Stimulated activated CD8-positive, alpha-beta memory T cell treated with anti-CD3 and anti-CD28 coated beads, Interleukin-2, amount 100 ng/mL, for 48 hours (primary cell): ENCODE measurements at regions not wholly inside any gene's neighbourhood (a gene's known extent, or its start where the extent isn't known, plus 50 kb on each side); places are given as distances from the start of the nearest gene placed in this dataset.
A peak's percentile ranks its signal among the peaks of the same experiment; 100 is the strongest.

Source experiments
- DNase-seq, 2 donors: peaks; one replicate each; pipeline ENCODE4 v3.0.0-alpha.2; 2020; ENCODE audit warnings: low read depth in 2 of 2

- no peak for DNase-seq
Measured at GRCh38 chr1:61627365-61627764, 97.6 kb downstream of the TM2D1 start.

- no peak for DNase-seq
Measured at GRCh38 chr1:61626816-61627215, 98.1 kb downstream of the TM2D1 start.

- DNase-seq = no peak
Measured at GRCh38 chr1:61623852-61624251, 101.1 kb downstream of the TM2D1 start.

- DNase-seq = no peak
Measured at GRCh38 chr1:61620536-61620935, 104.4 kb downstream of the TM2D1 start.

GRCh38 chr1:61618755-61619154 is 106.2 kb downstream of the TM2D1 start:
- no peak for DNase-seq

- no peak for DNase-seq
Measured at GRCh38 chr1:61618193-61618592, 106.7 kb downstream of the TM2D1 start.

GRCh38 chr1:61616830-61617229 is 108.1 kb downstream of the TM2D1 start:
- DNase-seq = no peak

- no peak for DNase-seq
Measured at GRCh38 chr1:61612602-61613001, 112.3 kb downstream of the TM2D1 start.

GRCh38 chr1:61609040-61609439 is 115.9 kb downstream of the TM2D1 start:
- no peak for DNase-seq

- no peak for DNase-seq
Measured at GRCh38 chr1:61607448-61607847, 117.5 kb downstream of the TM2D1 start.

GRCh38 chr1:61606448-61607312 is 118.3 kb downstream of the TM2D1 start:
- DNase-seq = no peak

- DNase-seq = no peak
Measured at GRCh38 chr1:61605607-61606321, 119.2 kb downstream of the TM2D1 start.

- no peak for DNase-seq
Measured at GRCh38 chr1:61604684-61605083, 120.3 kb downstream of the TM2D1 start.

GRCh38 chr1:61604261-61604660 is 120.7 kb downstream of the TM2D1 start:
- DNase-seq = no peak

- no peak for DNase-seq
Measured at GRCh38 chr1:61602663-61603062, 122.3 kb downstream of the TM2D1 start.

GRCh38 chr1:61597601-61598000 is 127.3 kb downstream of the TM2D1 start:
- no peak for DNase-seq

GRCh38 chr1:61593331-61593730 is 131.6 kb downstream of the TM2D1 start:
- no peak for DNase-seq

- DNase-seq = no peak
Measured at GRCh38 chr1:61591351-61591750, 133.6 kb downstream of the TM2D1 start.

- DNase-seq = peak; percentile 22 to 50
Measured at GRCh38 chr1:61588736-61589672, 135.9 kb downstream of the TM2D1 start.

GRCh38 chr1:61585714-61586113 is 139.2 kb downstream of the TM2D1 start:
- DNase-seq = no peak

- no peak for DNase-seq
Measured at GRCh38 chr1:61583703-61584102, 141.2 kb downstream of the TM2D1 start.

- DNase-seq = no peak
Measured at GRCh38 chr1:61581251-61581650, 143.7 kb downstream of the TM2D1 start.
